ENCODE measurements at regions not wholly inside any gene's neighbourhood (a gene's known extent, or its start where the extent isn't known, plus 50 kb on each side); places are given as distances from the start of the nearest gene placed in this dataset.

- TF ChIP-seq CTCF (IDR thresholded peaks at IDR 0.05) (no peak), POLR2AphosphoS5 (IDR thresholded peaks at IDR 0.05) (no peak)
Measured at GRCh38 chr10:21463436-21463835, 62.0 kb downstream of the SKIDA1 start.

All from breast epithelium (tissue), 3 donors.